RKO (cell line): ENCODE measurements at regions not wholly inside any gene's neighbourhood (a gene's known extent, or its start where the extent isn't known, plus 50 kb on each side); places are given as distances from the start of the nearest gene placed in this dataset.

Experiments
- DNase-seq: peaks from one replicate; pipeline ENCODE4 v3.0.0-alpha.2; 2016; ENCODE audit warnings: low spot score

DNA sequence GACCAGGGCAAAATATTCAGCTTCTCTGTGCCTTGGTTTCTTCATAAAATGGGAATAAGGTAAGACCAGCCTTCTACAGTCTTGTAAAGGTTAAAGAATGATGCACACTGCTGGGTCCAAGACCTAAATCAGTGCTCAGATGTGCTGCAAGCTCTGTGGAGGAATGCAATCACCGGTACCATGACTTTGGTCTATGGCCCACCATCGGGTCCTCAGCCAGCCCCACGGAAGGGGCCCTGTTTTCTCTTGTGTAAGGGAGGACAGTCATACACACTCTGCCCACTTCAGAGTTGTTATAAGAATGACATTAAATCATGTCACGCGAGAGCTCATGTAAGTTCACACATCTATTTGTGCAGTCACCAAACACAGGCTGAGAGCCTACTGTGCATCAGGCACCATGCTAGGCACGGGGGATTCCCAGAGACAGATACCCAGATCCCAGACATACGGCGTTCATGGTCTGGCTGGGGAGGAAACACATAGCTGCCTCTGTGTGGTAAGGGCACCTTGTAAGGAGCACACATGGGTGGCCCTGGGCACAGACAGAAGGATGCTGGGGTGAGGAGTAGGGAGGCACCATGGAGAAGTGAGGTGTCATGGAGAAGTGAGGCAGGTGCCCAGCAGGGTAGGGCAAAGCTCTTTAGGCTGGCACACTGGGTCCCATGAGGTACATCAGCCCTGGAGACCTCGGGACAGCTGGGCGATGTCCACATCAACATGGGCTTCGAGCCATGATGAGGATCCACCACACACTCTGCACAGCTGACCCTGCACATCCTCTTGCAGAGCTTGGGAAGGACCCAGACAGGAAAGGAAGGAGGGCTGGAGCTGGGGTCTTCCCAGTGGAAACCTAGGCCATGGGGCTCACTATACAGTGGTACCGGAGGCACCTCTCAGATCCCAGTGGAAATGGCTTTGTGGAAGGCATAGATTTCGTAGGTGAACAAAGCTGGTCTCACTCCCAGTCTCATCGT lies 190.4 kb upstream of the DIO3 start:
- DNase-seq = no peak

DNA sequence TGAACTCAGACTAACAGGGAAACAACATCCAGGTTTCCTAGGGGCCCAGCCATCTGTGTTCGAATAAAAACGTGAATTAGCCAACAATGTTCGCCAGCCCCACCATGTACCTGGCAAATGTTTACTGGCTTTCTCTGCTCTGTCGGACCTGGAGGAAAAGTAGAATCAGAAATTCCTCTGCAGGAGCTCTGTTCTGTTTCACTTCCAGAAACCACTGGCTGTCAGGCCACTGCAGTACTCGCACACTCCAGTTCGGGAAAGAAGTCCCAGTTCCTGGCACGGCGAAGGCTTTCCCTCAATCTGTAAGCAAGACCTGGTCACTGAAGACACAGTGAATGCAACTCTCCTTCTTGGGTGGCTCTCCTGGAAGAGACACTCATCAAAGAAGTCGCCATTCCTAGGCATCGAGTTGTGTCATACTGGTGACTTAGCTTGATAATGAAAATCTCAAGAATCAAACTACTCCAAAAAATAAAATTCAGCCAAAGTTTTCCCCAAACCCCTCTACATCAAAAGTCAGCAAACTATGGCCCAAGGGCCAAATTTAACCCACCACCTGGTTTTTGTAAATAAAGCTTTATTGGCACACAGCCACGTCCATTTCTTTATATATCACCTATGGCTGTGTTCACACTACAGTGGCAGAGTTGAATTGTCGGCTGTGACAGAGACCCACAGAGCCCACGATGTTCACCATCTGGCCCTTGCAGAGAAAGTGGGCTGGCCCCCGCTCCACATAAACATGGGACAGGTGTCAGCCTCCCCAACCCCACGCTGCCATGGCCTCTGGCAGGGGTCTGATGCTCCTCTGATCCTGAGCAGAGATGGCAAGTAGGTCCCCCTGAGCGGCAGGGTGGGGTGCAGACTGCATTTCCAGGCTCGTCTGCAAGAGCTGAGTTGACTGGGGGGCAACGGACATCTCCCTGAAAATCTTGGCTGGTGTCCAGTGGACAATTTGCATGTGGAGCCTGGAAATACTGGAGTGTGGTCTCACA lies 189.2 kb upstream of the DIO3 start:
- DNase-seq = no peak

- DNase-seq = no peak
These were observed 188.2 kb upstream of the DIO3 start for GRCh38 chr14:101372894-101373620.

- no peak for DNase-seq
These were observed 187.5 kb upstream of the DIO3 start for GRCh38 chr14:101373690-101374295.

DNA sequence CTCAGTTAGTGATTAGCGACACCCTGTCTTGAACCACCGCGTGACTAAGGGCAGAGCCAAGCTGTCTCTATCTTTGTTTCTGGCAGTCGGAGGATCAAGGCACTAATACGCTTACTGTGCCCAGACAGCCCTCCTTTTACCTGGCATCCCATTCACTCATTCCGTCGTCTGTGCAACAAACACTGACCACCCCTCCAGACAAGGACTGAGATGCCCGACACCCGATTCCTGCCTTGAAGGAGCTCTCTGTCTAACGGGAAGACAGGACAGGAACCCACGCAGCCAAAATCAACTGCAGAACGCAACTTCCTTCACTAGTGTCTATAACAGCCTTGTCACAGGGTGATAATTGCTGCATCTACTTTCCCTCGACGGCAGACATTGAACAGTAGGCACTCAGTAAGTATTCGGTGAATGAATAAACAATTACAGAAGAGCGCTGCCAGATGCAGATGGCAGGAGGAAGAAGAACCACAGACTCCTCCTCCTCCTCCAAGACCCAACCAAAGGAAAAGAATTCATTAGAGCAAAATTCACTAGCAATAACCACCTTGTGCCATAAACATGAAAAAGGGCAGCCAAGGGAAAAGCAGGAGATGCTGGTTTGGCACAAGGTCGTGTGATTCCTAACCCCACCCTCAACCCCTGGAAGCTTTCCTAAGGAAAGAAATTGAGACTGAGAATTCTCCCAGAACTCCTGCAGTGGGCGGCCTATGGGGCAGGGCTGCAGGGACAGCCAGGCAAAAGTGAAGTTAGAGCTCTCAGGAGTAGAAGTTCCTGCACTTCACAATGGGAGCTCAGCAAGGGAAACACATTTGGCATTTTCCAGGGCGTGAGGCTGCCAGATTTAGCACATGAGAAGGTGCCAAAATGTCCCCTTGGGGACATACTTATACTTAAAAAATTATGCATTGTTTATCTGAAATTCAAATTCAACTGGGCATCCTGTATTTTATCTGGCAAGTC lies 186.6 kb upstream of the DIO3 start:
- no peak for DNase-seq

- no peak for DNase-seq
These were observed 184.2 kb upstream of the DIO3 start for GRCh38 chr14:101377069-101377468.

GRCh38 chr14:101379842-101380241 lies 181.5 kb upstream of the DIO3 start:
- no peak for DNase-seq

DNA sequence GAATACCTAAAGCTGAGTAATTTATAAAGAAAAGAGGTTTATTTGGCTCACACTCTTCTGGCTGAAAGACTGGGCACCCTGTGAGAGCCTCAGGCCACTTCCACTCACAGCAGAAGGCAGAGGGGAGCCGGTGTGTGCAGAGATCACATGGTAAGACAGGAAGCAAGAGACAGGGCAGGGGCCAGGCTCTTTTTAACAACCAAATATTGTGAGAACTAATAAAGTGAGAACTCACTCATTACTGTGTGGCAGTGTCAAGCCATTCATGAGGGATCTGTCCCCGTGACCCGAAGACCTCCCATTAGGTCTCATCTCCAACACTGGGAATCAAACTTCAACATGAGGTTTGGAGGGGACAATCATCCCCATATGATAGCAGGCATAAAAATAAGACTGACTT lies 180.8 kb upstream of the DIO3 start:
- no peak for DNase-seq

DNA sequence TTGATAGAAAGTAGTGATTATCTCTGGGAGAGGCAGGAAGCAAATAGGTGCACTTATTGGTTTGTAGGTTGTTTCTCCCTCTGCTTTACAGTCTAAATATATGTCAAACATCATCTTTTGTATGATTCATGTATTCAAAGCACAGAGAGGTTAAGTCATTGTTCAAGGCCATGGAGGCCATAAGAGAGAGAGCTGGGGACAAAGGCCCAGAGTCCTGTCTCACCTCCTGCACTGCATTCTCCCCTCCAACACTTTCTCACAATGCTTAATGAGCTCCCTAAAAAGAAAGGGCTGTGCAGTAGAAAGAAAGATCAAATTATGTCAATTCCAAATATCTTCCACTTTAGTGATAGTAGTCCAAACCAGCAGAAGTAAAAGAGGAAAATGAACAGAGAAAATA lies 180.4 kb upstream of the DIO3 start:
- no peak for DNase-seq

GRCh38 chr14:101383737-101384338 lies 177.5 kb upstream of the DIO3 start:
- no peak for DNase-seq

DNA sequence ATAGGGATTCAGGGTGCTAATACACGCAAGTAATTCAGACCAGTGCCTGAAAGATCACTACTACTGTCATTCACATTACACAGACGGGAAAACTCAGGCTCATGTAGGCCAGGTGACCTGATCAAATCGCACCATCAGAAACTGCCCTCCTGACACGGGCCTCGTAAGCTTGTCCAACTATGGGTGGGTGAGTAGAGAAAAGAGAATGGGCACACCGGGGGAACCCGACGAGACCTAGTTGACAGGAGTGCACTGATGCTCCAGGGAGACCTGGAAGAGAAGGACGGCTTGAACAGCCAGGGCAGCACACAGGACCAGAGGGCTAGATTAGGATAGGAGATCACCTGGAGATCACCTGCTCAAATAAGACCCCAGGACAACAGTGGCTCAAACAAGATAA lies 166.9 kb upstream of the DIO3 start:
- no peak for DNase-seq

GRCh38 chr14:101395779-101396178 lies 165.5 kb upstream of the DIO3 start:
- DNase-seq = no peak

DNA sequence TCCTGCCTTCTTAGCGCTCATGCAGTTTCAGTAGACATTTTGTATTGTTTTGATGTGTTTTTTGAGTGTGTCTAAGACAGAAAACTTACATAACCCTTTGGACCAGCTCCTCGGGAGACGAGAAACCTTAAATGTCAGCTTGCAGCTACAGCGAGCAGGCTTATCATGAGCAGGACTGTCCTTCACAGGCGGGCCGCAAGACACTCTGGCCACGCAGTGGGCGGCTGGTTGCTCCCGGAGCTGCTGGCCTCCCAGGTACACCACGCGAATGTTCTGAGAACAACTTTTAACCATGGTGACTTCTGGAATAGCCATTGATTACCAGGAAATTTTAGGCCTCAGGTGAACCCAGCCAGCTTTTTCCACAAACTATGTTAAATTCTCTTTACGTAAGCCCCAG lies 164.1 kb upstream of the DIO3 start:
- DNase-seq = no peak

GRCh38 chr14:101398011-101398410 lies 163.3 kb upstream of the DIO3 start:
- DNase-seq = no peak

- no peak for DNase-seq
These were observed 161.4 kb upstream of the DIO3 start for GRCh38 chr14:101399737-101400517.

GRCh38 chr14:101400830-101401229 lies 160.5 kb upstream of the DIO3 start:
- no peak for DNase-seq

DNA sequence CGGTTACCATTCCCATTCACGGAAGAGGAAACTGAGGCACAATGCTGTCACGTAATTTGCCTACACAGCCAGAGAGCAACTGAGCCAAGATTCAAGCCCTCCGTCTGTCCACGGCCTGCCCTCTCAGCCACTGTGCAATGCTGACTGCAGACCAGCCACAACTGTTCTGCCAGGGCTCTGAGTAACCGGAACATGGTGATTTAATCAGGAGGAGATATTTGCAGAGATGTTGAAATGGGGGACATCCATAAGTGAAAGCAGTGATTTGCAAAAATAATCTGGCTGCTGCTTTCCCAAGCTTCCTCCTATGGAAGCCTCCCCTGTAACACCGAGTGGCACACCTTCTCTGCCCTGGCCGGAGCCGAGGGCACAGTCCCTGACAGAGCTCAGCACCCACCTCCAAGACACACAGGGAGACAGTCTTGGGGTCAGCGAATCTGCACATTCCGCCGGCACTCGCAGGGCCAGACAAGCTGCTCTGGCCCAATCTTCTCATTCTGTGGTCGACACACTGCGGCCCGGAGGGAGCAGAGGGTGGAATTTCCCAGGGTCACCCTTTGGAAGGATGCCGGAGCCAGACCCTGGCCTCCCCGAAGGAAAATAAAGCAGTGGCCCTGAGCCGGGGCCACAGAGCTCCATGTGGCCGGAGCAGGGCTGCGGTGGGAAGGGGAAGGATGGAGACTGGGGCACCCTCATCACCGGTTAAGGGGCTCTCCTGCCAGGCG lies 158.2 kb upstream of the DIO3 start:
- no peak for DNase-seq

DNA sequence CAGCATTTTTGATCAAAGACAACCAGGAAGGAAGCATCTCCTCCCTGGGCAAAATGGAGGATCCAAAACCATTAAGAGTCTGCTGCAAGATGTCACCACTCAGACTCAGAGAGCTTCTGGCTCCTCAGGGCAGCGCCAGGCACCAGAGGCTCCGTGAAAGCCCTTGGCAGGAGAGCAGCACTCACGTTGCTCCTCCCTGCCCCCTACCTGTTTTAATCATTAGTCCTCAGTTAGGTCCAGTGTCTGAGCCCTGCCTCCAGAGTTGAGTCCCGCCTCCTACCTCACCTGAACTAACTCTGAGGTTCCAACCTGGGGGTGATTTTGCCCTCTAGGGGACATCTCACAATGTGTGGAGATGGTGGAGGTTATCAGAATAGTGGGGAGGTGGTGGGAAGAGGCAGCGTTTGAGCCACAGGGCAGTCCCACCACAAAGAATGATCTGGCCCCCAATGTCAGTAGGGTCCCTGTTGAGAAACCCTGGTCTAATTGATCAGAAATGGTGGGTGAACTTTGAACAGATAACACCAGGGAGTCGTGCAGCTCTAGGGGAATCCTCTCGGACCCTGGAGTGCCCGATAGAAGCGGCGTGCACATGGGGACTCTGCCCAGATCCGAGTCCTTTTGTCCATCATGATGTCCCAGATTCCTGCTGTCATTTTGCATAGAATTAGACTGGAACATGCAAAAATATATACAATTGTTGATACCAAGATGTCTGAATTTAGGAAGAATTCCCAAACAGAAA lies 156.7 kb upstream of the DIO3 start:
- no peak for DNase-seq
